Thoracic aorta (tissue), 2 donors: ENCODE measurements at regions not wholly inside any gene's neighbourhood (a gene's known extent, or its start where the extent isn't known, plus 50 kb on each side); places are given as distances from the start of the nearest gene placed in this dataset.

Experiments used
- ATAC-seq: fragments of 150-250 bp; one replicate; pipeline ENCODE4 v1.8.0; 2017; ENCODE audit warnings: low read depth; ENCODE audit not compliant: insufficient number of reproducible peaks, low FRiP score
- DNase-seq: peaks from one replicate; pipeline ENCODE4 v3.0.0-alpha.2; 2020; ENCODE audit warnings: low spot score
- H3K27ac ChIP-seq, 2 donors: fragments of 200-600 bp; sonication (generic); 1 replicate in 1 of 2; 2 replicates in 1 of 2; pipeline ENCODE4 v1.5.1; 2016; ENCODE audit warnings: mild to moderate bottlenecking in 2 of 2, moderate library complexity in 2 of 2
- H3K27me3 ChIP-seq: fragments of 200-600 bp; sonication (generic); replicated peaks from 2 replicates; pipeline ENCODE4 v1.6.0; 2016; ENCODE audit warnings: mild to moderate bottlenecking; ENCODE audit not compliant: insufficient read depth
- H3K36me3 ChIP-seq: fragments of 200-600 bp; sonication (generic); one replicate; pipeline ENCODE4 v1.5.1; 2016
- H3K4me1 ChIP-seq, 2 donors: fragments of 200-600 bp; sonication (generic); 1 replicate in 1 of 2; 2 replicates in 1 of 2; pipeline versions ENCODE4 v1.5.1 to v1.6.0; 2016; ENCODE audit warnings: low read depth in 2 of 2, mild to moderate bottlenecking in 1 of 2; ENCODE audit not compliant: control insufficient read depth in 1 of 2
- H3K4me3 ChIP-seq: fragments of 200-600 bp; sonication (generic); 2 replicates; pipeline ENCODE4 v1.5.1; 2016; ENCODE audit warnings: mild to moderate bottlenecking
- H3K9me3 ChIP-seq: fragments of 200-600 bp; sonication (generic); 2 replicates; pipeline ENCODE4 v1.5.1; 2016
- TF ChIP-seq, protein P1 (sequence below): fragments of 200-600 bp; sonication (generic); IDR thresholded peaks from one replicate; pipeline ENCODE4 v1.5.1; 2019; ENCODE audit warnings: antibody characterized with exemption

- TF ChIP-seq, protein P1, sequence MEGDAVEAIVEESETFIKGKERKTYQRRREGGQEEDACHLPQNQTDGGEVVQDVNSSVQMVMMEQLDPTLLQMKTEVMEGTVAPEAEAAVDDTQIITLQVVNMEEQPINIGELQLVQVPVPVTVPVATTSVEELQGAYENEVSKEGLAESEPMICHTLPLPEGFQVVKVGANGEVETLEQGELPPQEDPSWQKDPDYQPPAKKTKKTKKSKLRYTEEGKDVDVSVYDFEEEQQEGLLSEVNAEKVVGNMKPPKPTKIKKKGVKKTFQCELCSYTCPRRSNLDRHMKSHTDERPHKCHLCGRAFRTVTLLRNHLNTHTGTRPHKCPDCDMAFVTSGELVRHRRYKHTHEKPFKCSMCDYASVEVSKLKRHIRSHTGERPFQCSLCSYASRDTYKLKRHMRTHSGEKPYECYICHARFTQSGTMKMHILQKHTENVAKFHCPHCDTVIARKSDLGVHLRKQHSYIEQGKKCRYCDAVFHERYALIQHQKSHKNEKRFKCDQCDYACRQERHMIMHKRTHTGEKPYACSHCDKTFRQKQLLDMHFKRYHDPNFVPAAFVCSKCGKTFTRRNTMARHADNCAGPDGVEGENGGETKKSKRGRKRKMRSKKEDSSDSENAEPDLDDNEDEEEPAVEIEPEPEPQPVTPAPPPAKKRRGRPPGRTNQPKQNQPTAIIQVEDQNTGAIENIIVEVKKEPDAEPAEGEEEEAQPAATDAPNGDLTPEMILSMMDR: no peak
- Histone ChIP-seq H3K27me3 (no peaks in the 10 kb centered on the region), H3K4me3 (no peak overlapping the region), H3K4me1 (no peaks in the 10 kb centered on the region), H3K9me3 (no peaks in the 10 kb centered on the region), H3K27ac (no peak overlapping the region), H3K36me3 (no peaks in the 10 kb centered on the region)
- DNase-seq (no peak), ATAC-seq (no peak)
Observed at GRCh38 chr7:124457841-124458240, 307.8 kb downstream of the GPR37 start.

GRCh38 chr7:124456286-124456685 lies 309.3 kb downstream of the GPR37 start:
- no peak overlapping the region for H3K27ac ChIP-seq
- DNase-seq: no peak

GRCh38 chr7:124452186-124452585 lies 313.4 kb downstream of the GPR37 start:
- Histone ChIP-seq H3K27me3 (no peaks in the 10 kb centered on the region), H3K36me3 (no peaks in the 10 kb centered on the region), H3K4me1 (no peaks in the 10 kb centered on the region), H3K4me3 (no peak overlapping the region), H3K9me3 (no peaks in the 10 kb centered on the region), H3K27ac (no peak overlapping the region)
- ATAC-seq: no peak
- no peak for DNase-seq
- TF ChIP-seq, protein P1: no peak

More at GRCh38 chr7:124456286-124456685, 309.3 kb downstream of the GPR37 start:
- no peaks in the 10 kb centered on the region for H3K4me1 ChIP-seq
- no peaks in the 10 kb centered on the region for H3K36me3 ChIP-seq
- no peaks in the 10 kb centered on the region for H3K27me3 ChIP-seq
- H3K9me3 ChIP-seq: no peaks in the 10 kb centered on the region
- TF ChIP-seq, protein P1: no peak
- ATAC-seq: no peak
- H3K4me3 ChIP-seq: no peak overlapping the region

DNA sequence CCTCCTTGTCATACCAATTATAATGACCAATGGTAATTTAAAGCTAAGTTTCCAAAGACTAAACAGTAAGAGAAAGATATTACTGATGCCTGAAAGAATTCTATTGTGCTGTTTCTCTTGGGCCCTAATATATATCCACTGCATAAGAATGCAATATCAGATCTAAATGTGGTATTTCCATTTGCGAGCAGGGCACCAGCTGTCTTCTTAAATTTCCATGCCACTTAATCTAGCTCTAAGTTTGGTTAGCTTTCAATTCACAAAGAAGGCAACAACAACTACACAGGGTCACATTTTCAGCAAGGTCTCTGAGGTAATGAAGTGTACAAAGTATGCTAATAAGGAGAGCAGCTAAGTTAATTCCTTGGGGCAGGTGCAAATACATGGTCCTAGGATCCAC lies 315.7 kb downstream of the GPR37 start:
- Histone ChIP-seq H3K4me1 (no peaks in the 10 kb centered on the region), H3K27me3 (no peaks in the 10 kb centered on the region), H3K36me3 (no peaks in the 10 kb centered on the region), H3K27ac (no peak overlapping the region), H3K4me3 (no peak overlapping the region), H3K9me3 (no peaks in the 10 kb centered on the region)
- DNase-seq: no peak
- ATAC-seq: no peak
- TF ChIP-seq, protein P1: no peak

DNA sequence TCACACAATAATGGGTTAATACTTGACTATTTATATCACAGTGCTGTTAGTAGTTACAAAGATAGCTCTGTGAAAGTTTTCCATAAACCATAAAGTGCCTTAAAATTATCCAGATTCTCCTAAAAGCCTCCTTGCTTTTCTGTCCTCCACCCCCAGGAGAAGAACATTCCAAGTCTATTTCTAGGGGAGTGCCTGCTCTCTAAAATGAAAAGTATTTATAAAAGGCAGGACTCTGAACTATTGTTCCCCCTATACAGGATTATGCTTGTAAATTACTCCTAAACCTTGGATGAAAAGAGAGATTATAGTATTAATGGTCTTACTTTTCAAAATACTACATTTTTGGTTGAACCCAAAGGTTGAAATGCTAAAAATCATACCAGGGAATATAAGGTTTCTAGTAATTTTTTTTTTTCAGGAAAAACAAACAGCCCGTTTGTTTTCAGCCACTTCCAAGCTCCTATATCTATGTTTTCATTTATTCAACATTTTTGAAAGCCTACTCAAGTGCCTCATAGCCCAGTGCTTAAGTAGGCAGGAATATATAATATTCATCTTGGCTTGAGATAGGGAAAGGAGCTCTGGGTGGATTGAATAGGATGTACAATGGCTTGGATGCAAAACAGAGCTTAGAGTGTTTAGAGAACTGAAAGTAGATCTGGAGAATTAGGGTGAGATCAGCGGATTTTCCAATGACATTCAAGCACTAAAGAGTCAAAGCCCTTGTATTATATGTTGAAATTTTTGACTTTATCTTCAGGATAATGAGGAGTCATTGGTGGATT lies 320.7 kb downstream of the GPR37 start:
- DNase-seq (no peak), ATAC-seq (no peak)
- H3K27me3 ChIP-seq: no peaks in the 10 kb centered on the region
- no peaks in the 10 kb centered on the region for H3K4me1 ChIP-seq
- H3K9me3 ChIP-seq: no peaks in the 10 kb centered on the region
- no peak overlapping the region for H3K4me3 ChIP-seq
- no peaks in the 10 kb centered on the region for H3K36me3 ChIP-seq
- H3K27ac ChIP-seq: no peak overlapping the region
- TF ChIP-seq, protein P1: no peak
